AG04450 (cell line): ENCODE measurements at regions not wholly inside any gene's neighbourhood (a gene's known extent, or its start where the extent isn't known, plus 50 kb on each side); places are given as distances from the start of the nearest gene placed in this dataset.

ENCODE experiments used
- CTCF ChIA-PET: fragments of 300-600, 350-600 bp; formaldehyde crosslinking; extraction: SDS; loops from one replicate; lab custom pipeline; 2022; ENCODE audit warnings: antibody characterized with exemption, inconsistent platforms; lab: Charles Lee
- POLR2A ChIA-PET: fragments of 350-600 bp; formaldehyde crosslinking; extraction: SDS; loops from one replicate; lab custom pipeline; 2021; ENCODE audit warnings: antibody characterized with exemption, inconsistent platforms; lab: Yijun Ruan, JAX
- DNase-seq: peaks from one replicate; pipeline ENCODE4 v3.0.0-alpha.2; 2011; ENCODE audit warnings: low read depth, low spot score
- H3K27ac ChIP-seq: one replicate; pipeline ENCODE4 v1.5.1; 2012; ENCODE audit warnings: low read depth, low read length, control low read depth
- H3K27me3 ChIP-seq: one replicate; pipeline ENCODE4 v1.6.0; 2012; ENCODE audit warnings: low read length; ENCODE audit not compliant: control insufficient read depth, insufficient read depth
- H3K4me3 ChIP-seq: 2 replicates; pipeline ENCODE4 v1.5.1; 2011; ENCODE audit warnings: mild to moderate bottlenecking, low read depth, low read length, control low read depth
- H3K9me3 ChIP-seq: 2 replicates; pipeline ENCODE4 v1.5.1; 2012; ENCODE audit warnings: low read length; ENCODE audit not compliant: control insufficient read depth, insufficient read depth
- CTCF ChIP-seq: IDR thresholded peaks from 2 replicates; pipeline ENCODE4 v1.5.1; 2011; ENCODE audit warnings: low read depth, low read length, control low read depth, inconsistent platforms

GRCh38 chr2:118269408-118270051 lies 181.3 kb downstream of the INSIG2 start:
- Histone ChIP-seq H3K4me3 (no peak overlapping the region), H3K9me3 (no peaks in the 10 kb centered on the region), H3K27me3 (no peaks in the 10 kb centered on the region), H3K27ac (no peak overlapping the region)
- ChIA-PET POLR2A (no interaction called here), CTCF (interaction anchor here (0.6 kb wide), 1 partner anchor 267 kb away, joined by 3 read pairs; no protein-coding TSS in a partner anchor)
- no peak for TF ChIP-seq CTCF
- DNase-seq: no peak

GRCh38 chr2:118268268-118268667 lies 180.0 kb downstream of the INSIG2 start:
- TF ChIP-seq CTCF: no peak
- ChIA-PET CTCF (no interaction called here), POLR2A (no interaction called here)
- no peaks in the 10 kb centered on the region for H3K27me3 ChIP-seq
- H3K4me3 ChIP-seq: no peak overlapping the region
- H3K9me3 ChIP-seq: no peaks in the 10 kb centered on the region
- H3K27ac ChIP-seq: no peak overlapping the region
- no peak for DNase-seq

GRCh38 chr2:118265873-118266455 lies 177.7 kb downstream of the INSIG2 start:
- Histone ChIP-seq H3K27ac (no peak overlapping the region), H3K4me3 (no peak overlapping the region), H3K9me3 (no peaks in the 10 kb centered on the region), H3K27me3 (no peaks in the 10 kb centered on the region)
- CTCF ChIA-PET: no interaction called here
- TF ChIP-seq CTCF: no peak
- POLR2A ChIA-PET: no interaction called here
- DNase-seq: no peak

- CTCF ChIA-PET: no interaction called here
- Histone ChIP-seq H3K27me3 (no peaks in the 10 kb centered on the region), H3K9me3 (no peaks in the 10 kb centered on the region), H3K27ac (no peak overlapping the region), H3K4me3 (no peak overlapping the region)
- TF ChIP-seq CTCF: no peak
- no peak for DNase-seq
- POLR2A ChIA-PET: no interaction called here
These were observed 176.1 kb downstream of the INSIG2 start for GRCh38 chr2:118264232-118264990.

- ChIA-PET POLR2A (no interaction called here), CTCF (no interaction called here)
- TF ChIP-seq CTCF: no peak
- H3K27ac ChIP-seq: no peak overlapping the region
- H3K27me3 ChIP-seq: no peaks in the 10 kb centered on the region
- no peak overlapping the region for H3K4me3 ChIP-seq
- no peak for DNase-seq
- H3K9me3 ChIP-seq: no peaks in the 10 kb centered on the region
These were observed 169.4 kb downstream of the INSIG2 start for GRCh38 chr2:118257696-118258095.
